Vagina (tissue), 2 donors: ENCODE measurements at regions not wholly inside any gene's neighbourhood (a gene's known extent, or its start where the extent isn't known, plus 50 kb on each side); places are given as distances from the start of the nearest gene placed in this dataset.

Experiments used
- CTCF ChIP-seq, 3 experiments: fragments of 450-650 bp in 2 of 3; fragments of 200-600 bp in 1 of 3; sonication (generic) in 1 of 3; IDR thresholded peaks; one replicate each; pipeline ENCODE4 v1.5.1; 2017 to 2019; ENCODE audit warnings: antibody characterized with exemption in 3 of 3, mild to moderate bottlenecking in 2 of 3, moderate library complexity in 2 of 3
- POLR2A ChIP-seq, 2 donors: fragments of 450-650 bp; IDR thresholded peaks; one replicate each; pipeline ENCODE4 v1.6.1; 2017; ENCODE audit warnings: antibody characterized with exemption in 2 of 2, mild to moderate bottlenecking in 2 of 2, moderate library complexity in 2 of 2
- POLR2AphosphoS5 ChIP-seq, 2 donors: sonication (generic); formaldehyde crosslinking; IDR thresholded peaks; one replicate each; pipeline ENCODE4 v1.9.0; 2017; ENCODE audit warnings: antibody characterized with exemption in 2 of 2, mild to moderate bottlenecking in 2 of 2, low read depth in 1 of 2; ENCODE audit not compliant: insufficient read depth in 1 of 2

DNA sequence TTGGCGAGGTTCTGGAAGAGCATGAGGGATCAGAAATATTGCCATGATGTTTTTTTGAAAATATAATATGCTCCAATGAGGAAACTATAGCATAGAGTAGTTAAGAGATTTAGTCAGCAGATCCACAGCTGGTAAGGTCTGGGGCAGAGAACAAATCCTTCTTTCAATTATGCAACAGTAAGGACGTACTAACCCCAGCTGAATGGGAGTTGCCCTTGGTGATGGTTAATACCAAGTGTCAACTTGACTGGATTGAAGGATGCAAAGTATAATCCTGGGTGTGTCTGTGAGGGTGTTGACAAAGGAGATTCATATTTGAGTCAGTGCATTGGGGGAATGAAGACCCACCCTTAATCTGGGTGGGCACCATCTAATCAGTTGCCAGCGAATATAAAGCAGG lies 745.5 kb upstream of the NRSN1 start:
- TF ChIP-seq POLR2A (IDR thresholded peaks at IDR 0.05) (no peak), CTCF (IDR thresholded peaks at IDR 0.05) (no peak), POLR2AphosphoS5 (IDR thresholded peaks at IDR 0.05; ENCODE audit: insufficient read depth in 1 of 2, low read depth in 1 of 2) (no peak)
